K562 (cell line): ENCODE measurements at regions not wholly inside any gene's neighbourhood (a gene's known extent, or its start where the extent isn't known, plus 50 kb on each side); places are given as distances from the start of the nearest gene placed in this dataset.

Source experiments
- ARHGAP35 ChIP-seq: fragments of 450-650 bp; IDR thresholded peaks from 2 replicates; pipeline ENCODE4 v1.6.1; 2018; ENCODE audit not compliant: partially characterized antibody
- ARID1B ChIP-seq: fragments of 450-650 bp; IDR thresholded peaks from 2 replicates; pipeline ENCODE4 v1.6.1; 2016; ENCODE audit warnings: antibody characterized with exemption, mild to moderate bottlenecking, inconsistent platforms
- CXXC5 ChIP-seq: fragments of 250-450 bp; sonication (Bioruptor Pico); IDR thresholded peaks from 2 replicates; pipeline ENCODE4 v1.8.0; 2022; ENCODE audit warnings: inconsistent platforms, mild to moderate bottlenecking, moderate library complexity
- E2F6 ChIP-seq, 2 experiments: IDR thresholded peaks; 2 replicates each; pipeline ENCODE4 v1.6.1; 2011; ENCODE audit warnings: borderline replicate concordance in 1 of 2, control low read depth in 1 of 2, low read depth in 1 of 2, low read length in 1 of 2, mild to moderate bottlenecking in 1 of 2, mixed read lengths in 1 of 2, moderate library complexity in 1 of 2; ENCODE audit not compliant: insufficient read depth in 1 of 2, insufficient read length in 1 of 2, poor library complexity in 1 of 2, severe bottlenecking in 1 of 2; ENCODE audit errors: extremely low read depth in 1 of 2
- ELF2 ChIP-seq: fragments of 250-450 bp; sonication (Bioruptor Pico); IDR thresholded peaks from 2 replicates; pipeline ENCODE4 v1.5.0; 2021; ENCODE audit warnings: mild to moderate bottlenecking
- GATAD2B ChIP-seq: fragments of 450-650 bp; IDR thresholded peaks from 2 replicates; pipeline ENCODE4 v1.6.1; 2017; ENCODE audit warnings: mild to moderate bottlenecking, borderline replicate concordance
- MAZ ChIP-seq, 2 experiments: fragments of 450-650 bp in 1 of 2; sonication (generic) in 1 of 2; formaldehyde crosslinking; IDR thresholded peaks in 1 of 2; conservative IDR thresholded peaks in 1 of 2; 2 replicates each; pipeline versions ENCODE4 v1.4.0 to v1.5.0; 2020; ENCODE audit warnings: mild to moderate bottlenecking in 1 of 2, missing genetic modification reagents in 1 of 2
- NR0B1 ChIP-seq: fragments of 450-650 bp; IDR thresholded peaks from one replicate; pipeline ENCODE4 v1.6.1; 2018; ENCODE audit warnings: mild to moderate bottlenecking, moderate library complexity; ENCODE audit not compliant: partially characterized antibody
- NR2C2 ChIP-seq, 2 experiments: fragments of 200-800 bp in 1 of 2; sonication (Bioruptor generic) in 1 of 2; sonication (generic) in 1 of 2; formaldehyde crosslinking in 1 of 2; IDR thresholded peaks; 2 replicates each; pipeline versions ENCODE4 v1.6.1 to v1.8.0; 2016 to 2022; ENCODE audit warnings: mild to moderate bottlenecking in 1 of 2, missing compliant biosample characterization in 1 of 2, missing genetic modification characterization in 1 of 2, missing genetic modification reagents in 1 of 2
- POLR2B ChIP-seq: fragments of 450-650 bp; IDR thresholded peaks from 2 replicates; pipeline ENCODE4 v1.6.1; 2018; ENCODE audit warnings: low read depth; ENCODE audit not compliant: partially characterized antibody
- SIX5 ChIP-seq, 2 experiments: IDR thresholded peaks; 2 replicates each; pipeline ENCODE4 v1.6.1; 2011; ENCODE audit warnings: low read length in 2 of 2, borderline replicate concordance in 1 of 2, low read depth in 1 of 2, mild to moderate bottlenecking in 1 of 2, moderate library complexity in 1 of 2; ENCODE audit not compliant: insufficient read depth in 1 of 2
- TFE3 ChIP-seq: fragments of 450-650 bp; formaldehyde crosslinking; IDR thresholded peaks from 2 replicates; pipeline ENCODE4 v1.4.0; 2020; ENCODE audit warnings: mild to moderate bottlenecking, mixed read lengths
- USF2 ChIP-seq: sonication (generic); formaldehyde crosslinking; IDR thresholded peaks from 2 replicates; pipeline ENCODE4 v1.5.0; 2020; ENCODE audit warnings: missing genetic modification reagents

- TF ChIP-seq TFE3 (no peak), ARID1B (no peak), E2F6 (IDR thresholded peaks at IDR 0.05; ENCODE audit: borderline replicate concordance in 1 of 2, extremely low read depth in 1 of 2, insufficient read depth in 1 of 2, insufficient read length in 1 of 2, low read depth in 1 of 2, low read length in 1 of 2, poor library complexity in 1 of 2, severe bottlenecking in 1 of 2) (no peak), POLR2B (no peak), SIX5 (IDR thresholded peaks at IDR 0.05; ENCODE audit: borderline replicate concordance in 1 of 2, insufficient read depth in 1 of 2, low read depth in 1 of 2, low read length in 2 of 2) (no peak), MAZ (CRISPR knock-in tag; conservative IDR thresholded peaks at IDR 0.05 in 1 of 2, IDR thresholded peaks at IDR 0.05 in 1 of 2) (no peak), ARHGAP35 (no peak), NR0B1 (no peak), GATAD2B (no peak), USF2 (CRISPR knock-in tag) (no peak), CXXC5 (0 out of 2 replicates have a peak, but pooled peaks have one; percentile 24), NR2C2 (CRISPR knock-in tag; IDR thresholded peaks at IDR 0.05) (no peak), NR2C2 (tag; IDR thresholded peaks at IDR 0.05) (no peak), ELF2 (CRISPR knock-in tag) (no peak)
Observed at GRCh38 chr7:47216439-47216838, 365.5 kb downstream of the TNS3 start (continued).
